T-helper 9 cell (primary cell): ENCODE measurements at regions not wholly inside any gene's neighbourhood (a gene's known extent, or its start where the extent isn't known, plus 50 kb on each side); places are given as distances from the start of the nearest gene placed in this dataset.

Source experiments
- DNase-seq: peaks from one replicate; pipeline ENCODE4 v3.0.0-alpha.2; 2020

DNA sequence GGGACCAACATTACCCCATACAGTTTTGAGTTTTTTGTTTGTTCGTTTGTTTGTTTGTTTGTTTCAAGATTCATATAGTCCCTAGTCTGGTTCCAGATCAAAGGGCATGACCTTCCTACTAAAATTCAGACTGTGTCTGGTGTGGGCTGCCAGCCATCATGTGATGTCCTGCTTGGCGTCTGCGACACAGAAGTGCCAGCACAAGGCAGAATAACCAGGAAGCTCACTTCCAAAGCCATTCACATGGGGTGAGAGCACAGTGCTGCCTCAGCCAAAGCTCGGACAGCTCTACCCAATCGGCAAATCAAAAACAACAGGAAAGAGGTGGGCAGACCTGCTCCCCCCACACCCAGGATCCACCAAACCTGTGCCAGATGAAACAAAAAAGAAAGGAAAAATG, 142.6 kb upstream of the THBS1 start:
- no peak for DNase-seq

DNA sequence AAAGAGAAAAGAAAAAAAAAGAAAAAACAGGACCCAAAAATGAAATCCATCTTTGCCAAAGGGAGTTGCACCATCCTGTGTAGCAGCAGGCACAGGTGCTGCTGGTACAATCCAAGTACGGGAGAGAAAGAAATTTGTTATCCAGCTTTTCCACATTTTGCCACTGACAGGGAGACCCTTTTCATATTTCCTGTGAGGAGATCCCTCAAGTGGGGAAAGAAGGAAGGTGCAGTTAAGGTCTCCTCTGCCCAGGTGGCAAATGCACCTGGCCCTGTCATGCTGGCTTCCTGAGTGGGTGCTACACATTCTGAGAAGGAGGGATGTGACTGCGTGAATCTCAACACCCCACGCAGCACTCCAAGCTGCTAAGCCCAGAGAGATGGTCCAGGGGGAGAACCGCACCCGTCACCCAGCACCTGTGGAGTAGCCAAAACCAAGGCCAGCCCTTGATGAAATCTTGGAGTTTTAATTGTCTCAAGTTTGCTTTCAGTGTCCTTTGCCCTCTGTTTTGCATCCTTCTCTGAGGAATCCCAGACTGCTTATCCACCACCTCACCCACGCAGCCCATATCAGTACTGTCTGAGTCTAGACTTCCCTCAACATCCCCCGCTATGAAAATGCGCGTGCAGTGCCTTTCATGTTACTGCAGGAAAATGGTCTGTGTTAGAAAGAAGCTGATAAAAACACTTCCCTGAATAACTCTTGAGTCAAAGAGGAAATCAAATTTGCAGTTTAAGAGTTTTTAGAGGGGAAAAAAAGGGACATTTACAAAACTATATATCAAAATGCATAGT, 141.9 kb upstream of the THBS1 start:
- no peak for DNase-seq

DNA sequence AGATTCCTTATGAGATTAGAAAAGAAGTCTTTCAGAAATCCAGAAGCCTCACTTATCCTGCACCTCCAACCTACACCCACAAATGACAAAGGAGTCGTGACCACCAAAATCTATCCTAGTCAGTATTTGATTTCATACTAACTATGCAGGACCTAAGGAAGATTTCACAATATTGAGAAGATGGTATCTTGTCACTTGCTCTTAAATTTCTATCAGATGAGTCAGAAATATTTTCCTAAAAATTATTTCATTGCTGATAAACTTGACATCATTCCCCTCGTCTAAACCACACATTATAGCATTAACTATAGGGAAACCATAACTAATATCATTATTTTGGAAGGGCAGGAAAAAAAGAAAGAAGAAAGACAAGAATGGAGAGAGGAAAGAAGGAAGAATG, 138.0 kb upstream of the THBS1 start:
- no peak for DNase-seq

DNA sequence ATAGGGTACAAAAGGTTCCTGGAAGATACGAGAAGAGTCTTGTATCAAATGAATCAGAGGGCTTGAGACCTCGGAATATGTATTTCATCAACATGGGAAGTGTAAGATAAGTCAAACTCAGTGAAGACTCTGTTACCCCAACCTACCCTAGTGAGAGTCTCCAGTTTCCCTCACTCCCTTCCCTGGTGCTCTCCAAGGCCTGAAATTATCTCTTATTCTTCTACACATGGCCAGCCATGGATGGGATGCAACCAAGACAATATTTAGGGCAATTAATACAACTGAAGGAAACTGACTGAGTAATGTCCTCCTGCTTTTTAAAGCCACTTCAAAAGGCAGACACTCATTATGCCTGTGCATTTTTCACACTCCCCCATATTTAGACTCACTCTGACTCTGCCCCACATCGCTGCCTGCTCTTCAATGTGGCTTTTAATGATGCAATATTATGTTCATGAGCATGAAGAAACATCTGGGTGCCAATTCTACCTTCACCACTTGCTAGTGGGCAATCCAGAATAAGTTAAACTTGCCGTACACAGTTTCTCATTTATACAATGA, 137.1 kb upstream of the THBS1 start:
- no peak for DNase-seq

DNA sequence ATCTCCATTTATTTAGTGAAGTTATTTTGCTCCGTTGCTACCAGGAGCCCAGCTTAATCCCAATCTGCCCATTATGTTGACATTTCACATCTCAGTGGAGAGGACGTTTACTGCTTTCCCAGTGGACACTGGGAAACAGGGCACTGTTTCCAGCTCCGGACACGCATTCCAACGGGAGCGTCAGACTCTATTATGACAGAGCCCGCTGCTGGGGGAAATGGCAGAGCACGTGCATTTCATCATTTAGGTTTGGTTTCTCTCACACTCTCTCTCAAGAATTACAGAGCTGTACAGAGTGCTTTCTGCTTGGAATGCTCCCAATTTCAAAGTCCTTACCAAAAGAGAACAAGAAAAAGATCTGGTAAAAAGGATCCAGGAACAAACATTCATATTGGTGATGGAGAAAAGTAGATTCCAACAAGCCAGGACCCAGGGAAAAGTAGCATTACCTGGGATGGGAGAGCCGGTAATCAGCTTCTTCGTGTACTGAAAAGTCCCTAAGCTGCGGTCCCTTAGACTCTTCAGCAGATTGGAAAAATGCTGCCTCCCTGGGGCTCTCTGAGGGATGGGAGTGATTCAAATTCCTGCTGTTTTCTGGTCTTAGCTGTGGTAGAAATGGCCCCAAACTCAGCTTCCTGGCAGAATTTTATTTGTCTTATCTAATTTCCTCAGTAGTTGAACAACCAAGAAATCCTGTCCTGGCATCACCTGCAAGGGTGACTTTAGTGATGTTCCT, 136.0 kb upstream of the THBS1 start:
- no peak for DNase-seq

DNA sequence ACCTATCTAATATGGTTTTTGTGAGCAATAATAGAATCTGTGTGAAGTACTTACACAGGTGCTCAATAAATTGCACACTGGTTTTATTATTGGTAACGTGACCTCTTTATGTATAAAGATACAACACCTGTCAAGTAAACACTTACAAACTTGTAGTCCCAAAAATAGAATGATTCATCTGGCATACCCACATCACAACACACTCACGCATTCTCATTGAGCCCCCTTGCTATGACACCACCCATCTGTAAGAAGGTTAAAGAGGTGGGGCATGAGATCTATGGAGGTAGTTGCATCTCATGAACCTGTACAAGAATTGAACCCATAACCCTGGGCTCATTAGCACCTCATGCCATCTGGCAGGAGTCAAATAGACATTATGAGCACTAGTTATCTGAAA, 134.9 kb upstream of the THBS1 start:
- no peak for DNase-seq

DNA sequence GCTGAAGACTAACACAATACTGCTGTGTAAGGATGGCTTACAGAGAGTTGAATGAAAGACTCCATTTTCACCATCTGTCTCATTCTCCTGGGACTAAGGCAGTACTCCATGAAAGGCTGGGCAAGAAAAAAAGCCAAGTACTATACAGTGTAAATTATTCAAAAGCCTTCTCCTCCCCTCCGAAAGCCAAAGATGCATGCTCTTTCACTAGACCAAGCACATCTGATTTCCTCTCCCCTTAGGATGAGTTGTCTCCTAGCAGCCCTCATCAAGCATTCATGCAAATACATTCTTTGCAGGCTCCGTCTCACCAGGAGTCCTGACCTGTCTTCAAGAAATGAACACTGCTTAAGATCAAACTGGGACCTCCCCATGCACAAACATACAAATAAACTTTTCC, 133.5 kb upstream of the THBS1 start:
- DNase-seq: no peak

DNA sequence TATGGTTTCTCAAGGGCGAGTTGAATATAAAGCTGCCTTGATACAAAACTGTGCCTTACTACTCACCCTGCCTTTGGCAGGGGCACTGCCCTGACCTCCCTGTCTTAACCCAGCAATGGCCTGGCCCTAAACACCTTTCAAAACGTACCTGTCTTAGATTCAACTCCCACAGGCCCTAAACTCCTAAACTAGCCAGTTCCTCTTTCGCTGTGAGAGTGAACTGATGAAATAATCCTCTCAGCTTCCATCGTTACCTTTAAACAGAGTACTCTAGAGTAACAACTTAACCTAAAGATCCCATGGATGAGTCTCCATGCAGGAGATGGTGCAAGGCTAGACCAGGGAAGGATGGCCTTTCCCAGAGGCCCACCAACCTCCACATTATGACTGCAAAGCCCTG, 133.0 kb upstream of the THBS1 start:
- no peak for DNase-seq

DNA sequence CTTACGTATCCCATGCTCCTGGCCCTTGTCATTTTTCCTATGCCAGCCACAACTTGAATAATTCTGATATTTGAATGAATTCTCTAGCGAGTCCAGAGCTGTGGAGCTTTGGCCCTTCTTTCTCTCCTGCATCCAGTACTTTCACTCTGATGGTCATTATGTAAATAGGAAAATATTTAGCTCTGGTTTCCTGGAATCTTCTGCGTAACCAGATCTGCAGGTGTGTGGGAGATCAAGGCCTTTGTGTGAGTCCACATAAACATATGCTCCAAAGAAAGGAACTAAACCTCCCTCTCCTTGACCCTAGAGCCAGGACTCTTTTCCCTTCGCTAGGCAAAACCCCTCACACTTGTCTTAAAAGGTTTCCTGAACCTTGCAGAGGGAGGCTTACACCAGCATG, 132.5 kb upstream of the THBS1 start:
- DNase-seq: no peak

DNA sequence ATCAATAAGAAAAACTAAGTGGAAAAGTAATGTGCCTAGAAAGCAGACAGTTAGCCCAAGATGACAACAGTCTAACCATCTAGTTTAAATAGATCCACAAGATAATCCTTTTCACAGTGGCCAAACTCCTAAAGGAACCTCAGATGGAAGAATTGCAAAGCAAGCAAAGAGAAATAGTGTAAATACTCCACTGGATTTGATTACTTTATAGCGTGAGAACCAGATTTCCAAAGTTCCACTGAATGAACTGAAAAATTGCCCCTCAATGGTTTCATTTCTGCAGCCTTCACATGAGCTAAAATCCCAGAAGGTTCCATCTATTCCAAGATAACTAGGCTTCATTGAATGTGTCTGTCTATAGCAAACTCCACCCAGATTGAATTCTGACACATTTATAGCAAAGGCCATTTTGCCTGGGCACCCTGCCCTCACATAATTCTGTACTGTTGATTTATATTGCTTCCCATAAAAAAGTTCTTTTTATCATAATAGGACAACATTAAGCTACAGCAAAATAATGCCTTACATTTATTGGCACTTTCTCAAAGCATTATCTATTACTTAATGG, 129.7 kb upstream of the THBS1 start:
- no peak for DNase-seq

DNA sequence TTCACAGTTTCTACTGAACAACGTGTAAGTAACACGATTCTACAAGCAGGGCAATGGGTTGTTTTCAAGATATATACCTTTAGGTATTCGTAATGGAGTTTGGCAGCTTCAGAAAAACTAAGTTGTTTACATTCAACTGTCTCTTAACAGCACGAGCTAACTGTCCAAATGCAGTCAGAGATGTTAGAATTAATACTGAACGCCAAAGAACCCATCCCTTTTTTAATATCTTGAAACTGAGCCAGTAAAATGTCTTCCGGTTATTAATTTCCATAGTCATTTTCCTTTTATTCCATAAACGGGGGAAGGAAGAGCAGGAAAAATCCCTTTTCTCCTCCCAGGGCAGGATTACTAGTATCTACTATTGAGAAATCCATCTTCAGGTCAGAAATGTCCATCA, 129.0 kb upstream of the THBS1 start:
- DNase-seq: no peak

DNA sequence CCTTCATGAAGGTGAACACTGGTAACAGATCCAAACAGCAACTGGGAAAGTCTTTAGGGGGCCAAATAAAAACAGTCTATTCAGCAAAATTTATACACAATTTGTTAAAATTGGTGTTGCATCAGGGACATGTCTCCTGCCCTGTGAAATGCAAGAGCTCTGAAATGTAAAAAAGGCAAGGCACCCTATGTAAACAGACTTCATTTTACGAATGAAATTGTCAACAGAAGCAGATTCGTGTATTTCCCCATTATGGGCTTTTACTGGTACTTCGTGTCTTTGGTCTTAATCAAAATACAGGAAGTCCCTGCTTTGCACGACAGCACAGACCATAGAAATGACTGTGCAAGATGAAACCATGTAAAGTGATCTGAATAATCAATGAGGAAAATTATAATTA, 127.3 kb upstream of the THBS1 start:
- DNase-seq: no peak

DNA sequence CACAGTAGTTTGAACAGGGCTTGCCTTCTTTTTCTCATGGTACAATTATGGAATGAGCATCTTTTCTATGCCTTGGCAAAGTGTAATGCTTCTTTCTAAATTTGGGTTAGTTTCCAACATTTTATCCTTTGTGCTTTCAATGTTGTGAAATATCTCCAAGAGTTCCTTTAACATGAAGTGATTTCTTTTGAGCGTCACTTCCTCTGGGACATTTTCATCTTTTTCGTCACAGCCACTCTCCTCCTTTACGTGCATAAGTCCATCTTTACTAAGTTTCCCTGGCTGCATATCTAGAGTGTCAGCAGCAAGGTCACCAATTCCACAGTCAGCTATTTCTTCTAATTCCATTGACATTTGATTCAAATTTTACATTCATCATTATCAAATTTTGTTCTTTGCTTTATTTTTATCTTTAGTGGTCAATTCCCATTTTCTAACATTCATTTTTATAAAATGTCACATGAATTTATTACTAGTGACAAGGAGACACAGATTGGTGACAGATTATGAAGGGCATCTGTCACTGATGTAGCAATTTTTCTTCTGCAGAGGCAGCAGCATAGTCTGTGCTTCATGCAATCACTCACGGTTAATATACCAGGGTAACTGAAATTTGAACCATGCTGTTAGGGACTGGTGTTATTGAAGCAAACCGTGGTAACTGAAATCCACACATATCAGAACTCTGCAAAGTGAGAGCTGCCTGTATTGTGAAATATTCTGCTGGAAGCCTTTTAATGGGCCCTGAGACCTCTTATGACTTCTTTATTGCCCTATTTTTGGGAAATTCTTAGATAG, 126.5 kb upstream of the THBS1 start:
- DNase-seq: no peak

DNA sequence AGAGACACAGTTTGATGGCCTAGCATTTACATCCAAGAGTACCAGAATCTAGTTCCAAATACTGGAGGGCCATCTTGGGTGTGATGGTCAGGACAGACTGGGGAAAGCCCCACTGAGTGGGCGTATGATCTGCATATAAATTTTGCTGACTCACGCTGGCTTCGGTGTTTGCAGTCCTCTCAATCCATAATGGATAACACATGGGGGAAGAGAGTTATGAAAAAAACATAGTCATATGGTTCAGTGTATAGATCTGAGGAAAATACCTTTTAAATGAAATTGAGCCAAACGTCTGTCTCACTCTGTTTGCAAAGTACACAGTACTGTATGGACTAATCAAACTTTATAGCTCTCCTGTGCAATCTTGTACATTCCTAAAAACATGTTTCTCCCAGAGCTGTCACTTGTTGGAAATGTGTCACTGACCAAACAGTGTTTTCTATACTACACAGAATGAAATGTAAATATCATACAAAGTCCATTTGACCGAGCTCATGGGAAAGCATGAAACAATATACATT, 125.3 kb upstream of the THBS1 start:
- no peak for DNase-seq

DNA sequence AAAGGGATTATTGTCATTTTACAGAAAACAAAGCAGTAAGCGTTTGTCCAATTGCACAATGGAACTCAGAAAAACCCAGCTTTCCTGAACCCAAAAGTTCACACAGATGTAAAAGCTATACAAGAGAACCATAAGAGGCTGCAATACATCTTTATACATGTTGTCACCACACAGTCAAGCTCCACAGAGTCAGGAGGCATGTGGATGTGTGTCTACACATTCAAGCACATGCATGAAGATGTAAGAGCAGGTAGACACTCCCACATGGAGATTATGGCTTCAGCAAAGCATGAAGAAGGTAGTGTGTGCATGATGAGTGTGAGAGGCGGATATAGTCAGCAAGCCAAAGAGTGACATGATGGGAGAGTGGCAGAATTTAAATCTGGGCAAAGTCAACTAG, 124.7 kb upstream of the THBS1 start:
- DNase-seq: no peak

DNA sequence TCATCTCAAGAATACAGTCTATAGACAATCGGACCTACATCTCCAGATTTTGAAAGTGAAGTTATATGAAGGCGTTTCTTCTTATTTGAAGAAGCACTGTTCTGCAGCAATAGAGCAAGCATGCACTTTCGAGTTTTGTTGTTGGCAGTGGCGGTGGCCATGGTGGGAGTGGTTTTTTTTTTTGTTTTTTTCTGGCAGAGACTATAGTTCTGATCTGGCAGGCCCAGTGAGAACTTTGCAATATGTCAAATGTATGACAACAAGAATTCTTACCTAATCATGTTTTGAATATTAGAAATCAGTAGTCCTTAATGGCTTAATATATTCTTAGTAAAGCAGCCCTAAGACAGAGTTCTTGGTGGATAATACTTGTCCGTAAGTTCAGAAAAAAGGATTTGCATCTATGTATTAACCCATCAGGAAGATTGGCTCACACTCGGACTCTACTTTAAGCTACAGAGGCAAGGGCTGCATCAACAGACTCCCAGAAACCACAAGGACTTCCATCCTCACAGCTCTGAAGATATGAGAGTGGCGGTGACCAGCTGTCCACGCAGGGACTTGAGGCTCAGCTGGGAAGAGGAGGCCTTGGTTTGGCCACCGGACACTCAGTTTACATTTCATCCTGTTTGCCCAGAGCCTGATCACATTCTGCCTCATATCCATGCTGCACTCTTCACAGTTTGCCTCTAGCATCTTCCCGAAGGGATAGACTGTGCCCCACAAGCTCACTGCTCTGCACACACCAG, 124.1 kb upstream of the THBS1 start:
- no peak for DNase-seq

DNA sequence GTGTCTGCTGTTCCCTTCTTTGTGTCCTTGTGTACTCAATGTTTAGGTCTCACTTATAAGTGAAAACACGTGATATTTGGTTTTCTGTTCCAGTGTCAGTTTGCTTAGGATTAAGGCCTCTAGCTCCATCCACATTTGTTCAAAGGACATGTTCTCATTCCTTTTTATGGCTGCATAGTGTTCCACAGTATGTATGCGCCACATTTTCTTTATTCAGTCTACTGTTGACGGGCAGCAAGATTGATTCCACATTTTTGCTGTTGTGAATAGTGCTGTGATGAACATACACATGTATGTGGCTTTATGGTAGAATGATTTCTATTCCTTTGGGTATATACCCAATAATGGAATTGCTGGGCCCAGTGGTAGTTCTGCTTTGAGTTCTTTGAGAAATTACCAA, 122.7 kb upstream of the THBS1 start:
- no peak for DNase-seq

DNA sequence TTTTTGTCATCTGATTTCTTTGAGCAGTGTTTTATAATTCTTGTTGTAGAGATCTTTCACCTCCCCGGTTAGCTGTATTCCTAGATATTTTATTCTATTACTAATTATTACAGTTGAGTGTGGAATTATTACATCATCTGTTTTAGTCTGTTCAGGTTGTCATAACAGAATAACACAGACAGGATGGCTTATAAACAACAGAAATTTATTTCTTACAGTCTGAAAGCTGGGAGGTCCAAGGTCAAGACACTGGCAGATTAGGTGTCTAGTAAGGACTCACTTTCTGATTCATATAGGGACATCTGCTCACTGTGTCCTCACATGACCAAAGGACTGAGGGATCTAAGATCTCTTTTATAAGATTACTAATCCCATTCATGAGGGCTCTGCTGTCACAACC, 121.3 kb upstream of the THBS1 start:
- no peak for DNase-seq

DNA sequence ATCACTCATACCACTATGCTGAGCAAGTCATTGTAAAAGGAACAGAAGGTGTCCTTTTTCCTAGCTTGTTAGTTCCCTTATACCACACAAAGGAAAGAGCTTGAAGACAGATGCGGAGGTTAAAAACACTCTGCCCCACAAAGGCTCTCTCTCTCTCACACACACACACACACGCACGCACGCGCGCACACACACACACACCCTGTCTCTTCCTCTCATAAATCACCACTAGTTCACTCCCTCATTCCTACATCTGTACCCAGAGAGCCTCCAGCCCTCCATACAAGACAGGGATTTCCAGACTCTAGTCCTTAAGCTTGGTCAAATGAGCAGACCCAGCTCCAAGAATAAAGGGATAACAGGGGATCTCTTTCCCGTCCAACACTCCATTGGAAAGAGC, 120.1 kb upstream of the THBS1 start:
- DNase-seq: no peak

DNA sequence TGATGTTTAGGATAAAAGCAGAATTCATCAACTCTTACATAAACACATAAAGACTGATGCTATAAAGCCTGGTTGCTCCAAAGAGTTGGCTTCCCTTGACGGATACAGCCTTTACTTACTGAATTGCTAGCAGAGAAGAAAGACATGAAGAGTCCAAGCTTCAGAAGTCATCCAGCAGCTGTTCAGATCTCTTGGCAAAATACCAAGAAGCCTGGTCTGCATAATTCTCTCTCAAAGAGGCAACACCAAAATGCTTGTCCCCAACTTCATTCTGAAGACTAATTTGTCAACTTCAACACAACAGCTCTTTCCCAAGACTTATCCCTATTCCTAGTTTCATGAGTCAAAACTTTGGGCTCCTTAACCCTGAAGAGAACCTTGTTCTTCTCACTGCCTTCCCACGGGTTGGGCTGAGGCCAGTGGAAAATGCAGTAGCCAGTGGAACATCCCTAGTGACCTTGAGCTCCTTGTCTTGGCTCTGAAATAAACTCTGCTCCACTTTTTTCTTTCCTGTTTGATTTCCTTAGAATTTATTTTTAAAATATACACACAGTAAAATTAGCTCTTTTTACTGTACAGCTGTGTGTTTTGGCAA, 119.2 kb upstream of the THBS1 start:
- DNase-seq: no peak

DNA sequence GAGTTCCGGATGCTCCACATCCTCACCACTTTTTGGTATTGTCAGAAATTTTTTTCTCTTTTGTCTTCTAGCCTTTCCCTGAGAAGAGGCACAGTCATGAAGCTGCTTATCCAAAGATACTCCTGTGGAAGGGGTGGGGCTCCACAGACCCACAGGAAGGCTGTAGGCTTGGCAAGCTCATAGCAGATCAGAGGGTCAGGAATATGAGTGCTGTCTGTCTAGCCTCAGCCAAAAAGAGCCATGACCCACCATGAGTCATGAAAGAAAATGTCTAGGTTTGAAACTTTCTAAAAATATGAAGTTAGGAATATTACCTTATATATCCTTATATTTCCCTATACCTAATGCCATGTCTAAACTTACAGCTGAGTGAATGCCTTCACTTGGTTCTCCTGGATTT, 118.2 kb upstream of the THBS1 start:
- no peak for DNase-seq
